ENCODE measurements at regions not wholly inside any gene's neighbourhood (a gene's known extent, or its start where the extent isn't known, plus 50 kb on each side); places are given as distances from the start of the nearest gene placed in this dataset.

GRCh38 chr12:65609359-65609771 is 214.9 kb upstream of the HMGA2 start:
- DNase-seq (ENCODE audit: low read depth), result peak; percentile 91
- TF ChIP-seq CTCF (IDR thresholded peaks at IDR 0.05; ENCODE audit: insufficient read depth, low read depth, low read length), result peak; percentile 24
- no peak overlapping the region for H3K4me3 ChIP-seq (ENCODE audit: low read depth, low read length)

- no peak for DNase-seq (ENCODE audit: low read depth)
- H3K4me3 ChIP-seq (ENCODE audit: low read depth, low read length), result no peak overlapping the region
- TF ChIP-seq CTCF (IDR thresholded peaks at IDR 0.05; ENCODE audit: insufficient read depth, low read depth, low read length), result no peak
Observed at GRCh38 chr12:65611396-65611795, 212.9 kb upstream of the HMGA2 start.

- TF ChIP-seq CTCF (IDR thresholded peaks at IDR 0.05; ENCODE audit: insufficient read depth, low read depth, low read length), result no peak
- H3K4me3 ChIP-seq (ENCODE audit: low read depth, low read length), result no peak overlapping the region
- no peak for DNase-seq (ENCODE audit: low read depth)
Observed at GRCh38 chr12:65612440-65612839, 211.8 kb upstream of the HMGA2 start.

GRCh38 chr12:65613692-65614091 is 210.6 kb upstream of the HMGA2 start:
- no peak for TF ChIP-seq CTCF (IDR thresholded peaks at IDR 0.05; ENCODE audit: insufficient read depth, low read depth, low read length)
- no peak for DNase-seq (ENCODE audit: low read depth)
- H3K4me3 ChIP-seq (ENCODE audit: low read depth, low read length), result no peak overlapping the region

GRCh38 chr12:65614259-65614889 is 209.9 kb upstream of the HMGA2 start:
- H3K4me3 ChIP-seq (ENCODE audit: low read depth, low read length), result no peak overlapping the region
- TF ChIP-seq CTCF (IDR thresholded peaks at IDR 0.05; ENCODE audit: insufficient read depth, low read depth, low read length), result no peak
- DNase-seq (ENCODE audit: low read depth), result no peak

GRCh38 chr12:65615118-65615517 is 209.2 kb upstream of the HMGA2 start:
- no peak overlapping the region for H3K4me3 ChIP-seq (ENCODE audit: low read depth, low read length)
- TF ChIP-seq CTCF (IDR thresholded peaks at IDR 0.05; ENCODE audit: insufficient read depth, low read depth, low read length), result no peak
- DNase-seq (ENCODE audit: low read depth), result peak; percentile 91

- no peak for DNase-seq (ENCODE audit: low read depth)
- TF ChIP-seq CTCF (IDR thresholded peaks at IDR 0.05; ENCODE audit: insufficient read depth, low read depth, low read length), result no peak
- no peak overlapping the region for H3K4me3 ChIP-seq (ENCODE audit: low read depth, low read length)
Observed at GRCh38 chr12:65616022-65616421, 208.3 kb upstream of the HMGA2 start.
